OCI-M1 (cell line): ENCODE measurements at regions not wholly inside any gene's neighbourhood (a gene's known extent, or its start where the extent isn't known, plus 50 kb on each side); places are given as distances from the start of the nearest gene placed in this dataset.

Source experiments
- DNase-seq: peaks from one replicate; lab custom pipeline; 2025; lab: John Stamatoyannopoulos, UW

GRCh38 chr22:20654343-20655208, 119.3 kb upstream of the SERPIND1 start:
- no peak for DNase-seq

DNA sequence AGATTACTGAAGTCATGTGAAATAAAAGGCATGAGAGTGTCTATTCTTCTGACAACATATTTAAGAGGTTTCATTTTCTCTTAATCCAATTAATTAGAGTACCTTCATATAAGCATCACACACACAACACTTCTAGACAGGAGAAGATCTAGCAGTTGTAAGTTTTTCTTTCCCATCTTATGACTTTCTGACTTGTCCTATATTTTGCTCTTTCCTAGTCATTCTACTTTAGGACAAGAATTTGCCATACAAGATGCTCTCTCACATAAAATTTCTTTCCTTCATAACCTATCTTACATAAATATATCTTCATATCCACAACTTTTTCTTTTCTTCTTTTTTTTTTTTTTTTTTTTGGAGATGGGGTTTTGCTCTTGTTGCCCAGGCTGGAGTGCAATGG, 118.3 kb upstream of the SERPIND1 start:
- no peak for DNase-seq

- no peak for DNase-seq
These were observed 117.4 kb upstream of the SERPIND1 start for GRCh38 chr22:20656516-20656901.

DNA sequence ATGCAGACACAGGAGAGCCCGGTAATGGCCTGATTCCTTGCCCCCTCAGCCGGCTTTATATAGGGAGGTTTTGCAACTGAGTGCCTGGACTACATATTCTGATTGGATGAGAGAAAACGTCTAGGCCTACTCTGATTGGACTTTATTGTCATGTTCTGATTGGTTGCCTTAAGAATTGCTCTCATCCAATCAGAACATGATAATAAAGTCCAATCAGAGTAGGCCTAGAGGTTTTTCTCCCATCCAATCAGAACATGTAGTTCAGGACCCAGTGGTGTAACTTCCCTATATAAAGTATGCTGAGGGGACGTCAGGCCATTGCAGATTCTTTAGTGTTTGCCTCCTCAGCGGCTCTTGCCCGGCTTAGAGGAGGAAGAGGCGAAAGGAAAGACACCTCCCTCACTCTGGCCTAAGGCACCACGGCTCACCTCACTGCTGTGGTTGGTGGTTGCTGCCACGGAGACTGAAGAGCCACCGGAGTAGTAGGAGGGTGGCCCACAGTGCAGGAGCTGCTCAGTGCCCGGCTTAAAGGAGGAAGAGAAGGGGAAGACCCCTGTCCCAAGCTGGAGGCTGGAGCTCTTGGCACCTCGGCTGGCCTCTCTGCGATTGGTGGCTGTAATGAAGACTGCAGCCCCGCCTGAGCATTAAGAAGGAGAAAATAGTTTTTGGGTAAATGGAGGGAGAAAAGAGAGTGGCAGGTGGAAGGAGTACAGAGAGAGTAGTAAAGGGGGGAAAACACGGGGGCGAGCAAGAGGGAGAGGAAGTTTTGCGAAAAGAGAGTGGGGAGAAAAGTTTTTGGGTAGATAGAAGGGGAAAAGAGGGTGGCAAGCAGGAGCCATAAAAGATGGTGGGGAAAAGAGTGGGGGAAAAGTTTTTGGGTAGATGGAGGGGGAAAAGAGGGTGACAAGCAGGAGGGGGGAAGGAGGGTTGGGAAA, 116.7 kb upstream of the SERPIND1 start:
- DNase-seq: peak; percentile 72
